ENCODE measurements at regions not wholly inside any gene's neighbourhood (a gene's known extent, or its start where the extent isn't known, plus 50 kb on each side); places are given as distances from the start of the nearest gene placed in this dataset.
"Not testable (repeated sequence)": the region's sequence is repeated elsewhere in the genome, so short reads cannot be mapped to it uniquely, and the experiment has no call there.

DNA sequence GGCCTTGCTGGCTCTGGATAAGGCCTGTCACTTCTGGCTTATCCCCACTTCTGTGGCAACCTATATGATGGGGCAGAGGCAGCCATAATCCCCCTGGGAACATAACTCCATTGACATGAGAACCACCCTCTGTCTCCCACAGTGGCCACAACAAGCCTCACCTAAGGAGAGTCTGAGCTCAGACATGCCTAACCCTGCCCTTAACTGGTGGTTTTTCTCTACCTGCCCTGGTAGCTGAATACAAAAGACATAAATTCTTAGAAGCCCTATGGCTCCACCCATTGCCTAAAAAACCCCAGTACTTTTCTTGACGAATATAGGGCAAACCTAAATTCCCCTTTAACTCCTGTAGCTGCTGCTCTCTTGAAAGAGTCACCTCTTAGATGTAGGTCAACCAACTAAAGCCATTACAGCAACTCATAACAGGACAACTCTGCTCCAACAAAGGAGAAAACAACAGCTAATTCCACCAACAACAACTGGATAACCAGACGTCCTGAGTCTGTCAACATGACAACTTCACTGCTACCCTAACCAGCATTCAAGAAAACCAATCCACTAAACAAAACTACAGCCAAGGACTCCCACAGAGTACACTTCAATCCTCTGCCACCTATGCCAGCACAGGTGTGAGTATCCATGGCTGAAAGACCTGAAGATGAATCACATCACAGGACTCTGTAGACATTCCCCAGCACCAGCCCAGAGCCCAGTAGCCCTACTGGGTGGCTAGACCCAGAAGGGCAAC lies 427.7 kb downstream of the PRELID2 start:
- Histone ChIP-seq H3K27me3 (ENCODE audit: control insufficient read depth, insufficient read depth, low read length) (no peaks in the 10 kb centered on the region), H3K36me3 (replicated peaks; ENCODE audit: control insufficient read depth, insufficient read depth, low read length) (no peaks in the 10 kb centered on the region), H3K4me3 (ENCODE audit: insufficient read depth, low read depth, low read length) (no peak overlapping the region)
- DNase-seq = no peak

DNA sequence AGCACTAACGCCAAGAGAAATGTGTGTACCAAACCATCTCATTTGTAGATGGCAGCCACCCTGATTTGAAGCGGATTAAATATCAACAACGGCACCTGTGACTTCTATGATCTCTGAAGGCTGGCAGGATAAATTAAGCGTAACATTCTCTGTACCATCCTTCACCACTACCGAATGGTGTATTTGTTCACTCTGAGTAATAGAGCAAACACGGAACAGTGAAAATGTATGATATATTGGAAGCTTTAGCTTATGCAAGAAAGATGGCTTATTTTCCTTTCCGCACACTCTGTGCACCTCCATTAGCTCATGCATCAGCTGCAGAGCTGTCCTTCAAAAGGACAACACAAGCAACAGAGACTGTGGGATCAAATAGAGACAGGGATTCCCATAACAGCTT lies 431.1 kb downstream of the PRELID2 start:
- no peak for DNase-seq
- Histone ChIP-seq H3K27me3 (ENCODE audit: control insufficient read depth, insufficient read depth, low read length) (no peaks in the 10 kb centered on the region), H3K4me3 (ENCODE audit: insufficient read depth, low read depth, low read length) (no peak overlapping the region), H3K36me3 (replicated peaks; ENCODE audit: control insufficient read depth, insufficient read depth, low read length) (no peaks in the 10 kb centered on the region)

DNA sequence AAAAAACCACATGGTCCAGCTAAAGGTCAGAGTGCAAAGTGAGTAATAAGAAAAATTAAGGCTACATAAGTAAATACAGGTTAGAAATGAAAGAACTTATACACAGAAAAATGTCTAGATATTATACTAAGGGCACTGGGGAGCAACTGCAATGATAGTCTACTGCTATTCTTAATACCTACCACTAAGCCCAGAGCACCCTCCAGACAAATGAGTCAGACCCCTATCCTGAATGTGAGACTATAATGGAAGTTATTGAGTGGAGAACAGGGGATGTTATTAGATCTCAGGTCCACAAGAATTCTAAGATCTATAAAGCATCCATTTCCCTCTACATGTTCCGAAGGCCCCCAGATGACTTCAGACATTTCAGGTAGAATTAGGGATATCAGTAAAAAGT lies 438.3 kb downstream of the PRELID2 start:
- H3K36me3 ChIP-seq (replicated peaks; ENCODE audit: control insufficient read depth, insufficient read depth, low read length) = no peaks in the 10 kb centered on the region
- no peak overlapping the region for H3K4me3 ChIP-seq (ENCODE audit: insufficient read depth, low read depth, low read length)
- DNase-seq = no peak
- H3K27me3 ChIP-seq (ENCODE audit: control insufficient read depth, insufficient read depth, low read length) = no peaks in the 10 kb centered on the region

DNA sequence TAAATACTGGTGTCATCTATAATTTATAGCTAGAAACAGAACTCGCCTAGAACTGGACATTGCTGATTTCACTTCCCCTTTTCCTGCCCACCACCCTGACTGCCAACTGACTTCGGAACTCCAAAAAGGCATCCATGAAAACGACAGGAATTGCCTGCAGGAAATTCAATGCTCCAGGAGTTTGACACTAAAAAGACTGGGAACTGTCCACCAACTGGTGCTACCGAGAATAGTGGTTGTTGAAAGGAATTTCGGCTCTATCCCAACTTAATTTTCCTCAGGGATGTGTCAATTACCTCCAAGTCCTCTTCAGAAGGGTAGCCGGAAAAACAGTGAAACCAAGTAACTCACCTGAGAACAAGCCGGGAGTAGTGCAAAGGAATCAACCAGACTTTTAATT lies 440.0 kb downstream of the PRELID2 start:
- not testable (repeated sequence) for H3K4me3 ChIP-seq (ENCODE audit: insufficient read depth, low read depth, low read length); H3K27me3 ChIP-seq (ENCODE audit: control insufficient read depth, insufficient read depth, low read length); H3K36me3 ChIP-seq (replicated peaks; ENCODE audit: control insufficient read depth, insufficient read depth, low read length); DNase-seq

DNA sequence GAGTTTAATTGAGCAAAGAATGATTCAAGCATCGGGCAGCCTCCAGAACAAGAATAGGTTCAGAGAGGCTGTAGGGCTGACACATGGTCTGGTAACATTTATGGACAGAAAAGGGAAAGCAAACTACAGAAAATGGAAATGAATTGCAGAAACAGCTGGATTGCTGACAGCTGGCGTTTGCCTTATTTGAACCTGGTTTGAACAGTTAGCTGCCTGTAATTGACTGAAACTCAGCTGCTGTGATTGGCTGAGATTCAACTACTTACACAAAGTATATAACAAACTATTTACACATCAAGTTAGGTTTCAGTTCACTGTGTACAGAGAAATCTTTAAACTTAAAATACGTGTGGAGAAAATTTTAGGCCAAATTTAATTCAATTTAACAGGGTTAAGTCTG lies 441.7 kb downstream of the PRELID2 start:
- no peak for DNase-seq
- H3K36me3 ChIP-seq (replicated peaks; ENCODE audit: control insufficient read depth, insufficient read depth, low read length) = no peaks in the 10 kb centered on the region
- H3K4me3 ChIP-seq (ENCODE audit: insufficient read depth, low read depth, low read length) = no peak overlapping the region
- H3K27me3 ChIP-seq (ENCODE audit: control insufficient read depth, insufficient read depth, low read length) = no peaks in the 10 kb centered on the region

DNA sequence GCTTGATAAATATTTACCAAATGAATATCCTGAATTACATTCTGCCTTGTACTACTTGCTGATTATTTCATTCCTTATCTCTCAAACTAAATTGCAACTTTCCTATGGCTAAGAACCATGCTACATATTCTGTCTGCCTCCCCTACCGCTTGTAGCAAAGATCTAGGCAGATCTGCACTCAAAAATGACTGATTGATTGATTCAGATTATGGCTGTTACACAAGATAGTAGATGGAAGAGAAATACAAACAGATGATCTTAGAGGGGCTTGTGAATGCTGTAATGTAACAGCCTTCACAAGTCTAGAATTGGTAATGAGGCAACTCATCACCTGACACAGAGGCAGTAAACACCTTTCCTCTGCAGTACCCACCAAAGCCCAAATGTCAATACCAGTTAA lies 446.1 kb downstream of the PRELID2 start:
- Histone ChIP-seq H3K4me3 (ENCODE audit: insufficient read depth, low read depth, low read length) (no peak overlapping the region), H3K27me3 (ENCODE audit: control insufficient read depth, insufficient read depth, low read length) (no peaks in the 10 kb centered on the region), H3K36me3 (replicated peaks; ENCODE audit: control insufficient read depth, insufficient read depth, low read length) (no peaks in the 10 kb centered on the region)
- DNase-seq = no peak

DNA sequence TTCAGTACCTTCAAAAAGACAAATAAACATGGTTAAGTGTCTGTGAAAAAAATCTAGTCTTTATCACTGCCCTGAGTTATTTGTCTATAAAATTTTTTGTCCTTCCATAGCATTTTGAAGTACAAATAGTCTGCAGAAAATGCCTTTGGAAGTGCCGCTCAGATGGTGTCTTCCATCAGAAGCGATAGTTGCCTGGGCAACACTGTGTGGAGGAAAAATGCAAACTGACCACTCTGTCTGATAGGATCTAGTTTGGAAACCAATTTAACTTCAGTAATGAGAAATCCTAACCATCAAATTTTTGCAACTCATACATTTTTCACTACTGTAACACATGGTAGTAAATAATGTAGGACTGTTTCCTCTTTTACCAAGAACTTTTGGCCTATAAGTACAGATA lies 449.9 kb downstream of the PRELID2 start:
- no peaks in the 10 kb centered on the region for H3K36me3 ChIP-seq (replicated peaks; ENCODE audit: control insufficient read depth, insufficient read depth, low read length)
- H3K4me3 ChIP-seq (ENCODE audit: insufficient read depth, low read depth, low read length) = no peak overlapping the region
- no peaks in the 10 kb centered on the region for H3K27me3 ChIP-seq (ENCODE audit: control insufficient read depth, insufficient read depth, low read length)
- no peak for DNase-seq

DNA sequence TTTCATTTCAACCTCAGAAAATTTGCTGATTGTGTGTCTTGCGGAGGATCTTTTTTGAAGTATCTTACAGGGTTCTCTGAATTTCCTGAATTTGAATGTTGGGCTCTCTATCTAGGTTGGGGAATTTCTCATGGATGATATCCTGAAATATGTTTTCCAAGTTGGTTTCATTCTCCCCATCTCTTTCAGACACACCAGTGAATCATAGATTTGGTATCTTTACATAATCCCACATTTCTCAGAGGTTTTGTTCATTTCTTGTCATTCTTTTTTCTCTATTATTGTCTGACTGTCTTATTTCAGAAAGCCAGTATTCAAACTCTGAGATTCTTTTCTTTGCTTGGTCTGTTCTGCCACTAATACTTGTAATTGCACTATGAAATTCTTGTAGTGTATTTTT lies 456.9 kb downstream of the PRELID2 start:
- Histone ChIP-seq H3K4me3 (ENCODE audit: insufficient read depth, low read depth, low read length) (no peak overlapping the region), H3K36me3 (replicated peaks; ENCODE audit: control insufficient read depth, insufficient read depth, low read length) (no peaks in the 10 kb centered on the region), H3K27me3 (ENCODE audit: control insufficient read depth, insufficient read depth, low read length) (no peaks in the 10 kb centered on the region)
- no peak for DNase-seq

DNA sequence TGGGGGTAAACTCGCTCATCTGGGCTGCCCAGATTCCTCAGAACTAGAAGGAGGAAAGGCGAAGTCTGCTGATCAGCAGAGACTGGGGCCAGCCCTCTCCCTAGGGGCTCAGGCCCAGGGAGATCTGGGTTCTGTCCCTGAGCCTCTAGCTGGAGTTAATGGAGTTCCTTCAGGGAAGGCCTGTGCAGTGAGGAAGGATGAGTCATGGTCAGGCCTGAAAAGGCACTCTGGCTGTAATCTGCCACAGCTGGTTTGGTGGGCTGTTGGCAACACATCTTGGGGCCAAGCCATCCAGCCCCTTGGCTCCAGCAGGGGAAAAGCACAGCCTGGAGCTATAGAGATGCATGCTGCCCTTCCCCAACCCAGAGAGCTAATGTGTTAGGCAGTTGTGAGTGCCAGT lies 459.6 kb downstream of the PRELID2 start:
- Histone ChIP-seq H3K4me3 (ENCODE audit: insufficient read depth, low read depth, low read length) (no peak overlapping the region), H3K27me3 (ENCODE audit: control insufficient read depth, insufficient read depth, low read length) (no peaks in the 10 kb centered on the region), H3K36me3 (replicated peaks; ENCODE audit: control insufficient read depth, insufficient read depth, low read length) (no peaks in the 10 kb centered on the region)
- no peak for DNase-seq

DNA sequence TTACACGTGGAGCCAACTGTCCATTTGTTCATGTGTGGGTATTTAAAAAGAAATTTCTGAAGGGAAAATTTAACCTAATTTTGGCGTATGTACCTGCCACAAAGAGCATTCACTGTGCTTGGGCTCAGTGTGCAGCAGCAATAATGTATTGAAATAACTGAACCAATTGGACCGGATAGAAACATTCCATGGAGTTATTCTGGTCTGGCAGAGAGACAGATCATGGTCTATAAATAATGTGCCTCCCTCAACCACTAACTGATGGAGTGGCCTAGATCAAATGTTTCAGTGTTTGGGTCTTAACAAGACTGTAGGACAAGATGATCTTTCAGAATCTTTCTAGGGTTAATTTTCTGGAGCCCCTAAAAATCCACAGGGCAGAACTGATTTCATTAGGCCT lies 469.7 kb downstream of the PRELID2 start:
- DNase-seq = no peak
- no peak overlapping the region for H3K4me3 ChIP-seq (ENCODE audit: insufficient read depth, low read depth, low read length)
- H3K27me3 ChIP-seq (ENCODE audit: control insufficient read depth, insufficient read depth, low read length) = no peaks in the 10 kb centered on the region
- no peaks in the 10 kb centered on the region for H3K36me3 ChIP-seq (replicated peaks; ENCODE audit: control insufficient read depth, insufficient read depth, low read length)

DNA sequence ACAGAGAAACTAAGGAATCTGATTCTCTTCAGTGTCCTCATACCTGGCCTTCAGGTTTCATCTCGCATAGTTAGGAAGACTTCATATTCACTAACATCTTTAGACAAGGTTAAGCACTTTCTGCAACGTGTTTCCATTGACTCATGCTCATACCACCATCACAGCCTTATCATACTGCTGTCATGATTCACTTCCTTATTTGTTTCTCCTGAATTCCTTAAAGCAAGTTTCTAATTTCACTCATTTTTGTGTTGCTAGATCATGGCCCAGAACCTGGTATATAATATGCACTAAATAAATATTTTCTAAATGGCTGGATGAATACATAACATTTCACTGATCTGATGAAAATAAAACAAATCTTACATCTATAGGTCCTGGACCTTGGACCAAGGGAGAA lies 472.9 kb downstream of the PRELID2 start:
- H3K27me3 ChIP-seq (ENCODE audit: control insufficient read depth, insufficient read depth, low read length) = no peaks in the 10 kb centered on the region
- no peak for DNase-seq
- H3K36me3 ChIP-seq (replicated peaks; ENCODE audit: control insufficient read depth, insufficient read depth, low read length) = no peaks in the 10 kb centered on the region
- no peak overlapping the region for H3K4me3 ChIP-seq (ENCODE audit: insufficient read depth, low read depth, low read length)

DNA sequence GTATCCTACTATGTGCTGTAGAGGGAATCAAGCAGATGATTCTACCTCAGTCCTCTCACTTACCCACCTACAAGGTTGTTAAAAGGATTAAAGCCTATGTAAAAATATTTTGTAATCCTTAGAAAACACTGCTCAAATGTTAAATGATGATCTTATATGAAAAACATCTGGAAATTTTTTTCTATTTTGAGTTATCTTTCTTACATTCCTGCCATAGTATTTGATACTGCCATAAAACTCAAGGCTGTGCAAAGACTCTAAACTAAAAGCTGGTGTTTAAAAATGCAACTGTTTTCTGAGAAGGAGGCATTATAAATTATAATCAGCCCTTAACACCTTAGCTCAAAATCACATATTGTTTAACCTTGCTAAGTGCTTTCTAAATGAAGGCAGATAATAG lies 474.2 kb downstream of the PRELID2 start:
- no peaks in the 10 kb centered on the region for H3K27me3 ChIP-seq (ENCODE audit: control insufficient read depth, insufficient read depth, low read length)
- H3K36me3 ChIP-seq (replicated peaks; ENCODE audit: control insufficient read depth, insufficient read depth, low read length) = no peaks in the 10 kb centered on the region
- no peak for DNase-seq
- H3K4me3 ChIP-seq (ENCODE audit: insufficient read depth, low read depth, low read length) = no peak overlapping the region

DNA sequence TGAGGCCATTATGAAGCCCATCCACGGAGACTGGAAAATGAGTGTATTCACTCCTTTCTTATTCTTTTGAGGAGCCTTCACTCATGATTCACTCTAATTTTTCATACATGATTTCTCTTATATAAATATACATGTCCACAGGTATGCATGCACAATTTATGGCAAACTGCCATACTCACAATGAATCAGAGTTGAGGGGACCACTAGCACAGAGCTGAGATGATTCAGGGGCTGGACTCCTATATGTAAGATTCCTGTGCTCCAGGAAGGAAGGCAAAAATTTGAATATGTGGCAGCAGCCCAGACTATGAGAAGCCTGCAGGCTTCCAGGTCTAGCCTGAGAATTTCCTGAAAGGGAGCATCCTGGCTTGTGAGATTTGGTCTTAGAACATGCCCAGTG lies 484.6 kb downstream of the PRELID2 start:
- H3K36me3 ChIP-seq (replicated peaks; ENCODE audit: control insufficient read depth, insufficient read depth, low read length) = no peaks in the 10 kb centered on the region
- no peak for DNase-seq
- no peak overlapping the region for H3K4me3 ChIP-seq (ENCODE audit: insufficient read depth, low read depth, low read length)
- H3K27me3 ChIP-seq (ENCODE audit: control insufficient read depth, insufficient read depth, low read length) = no peaks in the 10 kb centered on the region

DNA sequence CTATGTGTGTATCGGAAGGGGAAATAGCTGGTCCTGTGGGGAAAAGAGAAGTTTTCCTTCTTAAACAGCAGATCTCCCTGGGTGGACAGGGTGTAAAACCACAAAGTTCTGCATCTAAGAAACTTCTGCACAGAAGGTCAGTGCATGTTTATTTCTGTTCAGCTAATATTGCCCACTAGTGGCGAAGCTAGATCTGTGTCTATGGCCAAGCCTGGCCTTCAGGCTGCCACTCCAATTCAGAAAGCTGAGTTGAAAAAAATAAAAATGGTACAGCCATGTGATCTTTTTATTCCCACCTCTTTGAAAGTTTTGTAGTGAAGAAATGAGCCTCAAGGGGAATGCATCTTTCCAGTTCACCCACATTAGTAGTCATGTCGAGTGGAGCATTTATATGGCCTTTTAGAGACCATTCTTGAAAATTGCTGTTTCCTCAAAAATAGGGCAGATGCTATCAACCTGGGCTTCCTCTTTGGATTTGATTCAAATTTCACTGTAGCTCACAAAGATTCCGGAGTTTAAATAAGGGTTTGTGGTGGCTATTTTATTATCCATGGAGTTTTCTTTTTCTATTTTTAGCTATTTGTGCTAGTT lies 488.0 kb downstream of the PRELID2 start:
- Histone ChIP-seq H3K27me3 (ENCODE audit: control insufficient read depth, insufficient read depth, low read length) (no peaks in the 10 kb centered on the region), H3K36me3 (replicated peaks; ENCODE audit: control insufficient read depth, insufficient read depth, low read length) (no peaks in the 10 kb centered on the region), H3K4me3 (ENCODE audit: insufficient read depth, low read depth, low read length) (no peak overlapping the region)
- peak; percentile 5 for DNase-seq

DNA sequence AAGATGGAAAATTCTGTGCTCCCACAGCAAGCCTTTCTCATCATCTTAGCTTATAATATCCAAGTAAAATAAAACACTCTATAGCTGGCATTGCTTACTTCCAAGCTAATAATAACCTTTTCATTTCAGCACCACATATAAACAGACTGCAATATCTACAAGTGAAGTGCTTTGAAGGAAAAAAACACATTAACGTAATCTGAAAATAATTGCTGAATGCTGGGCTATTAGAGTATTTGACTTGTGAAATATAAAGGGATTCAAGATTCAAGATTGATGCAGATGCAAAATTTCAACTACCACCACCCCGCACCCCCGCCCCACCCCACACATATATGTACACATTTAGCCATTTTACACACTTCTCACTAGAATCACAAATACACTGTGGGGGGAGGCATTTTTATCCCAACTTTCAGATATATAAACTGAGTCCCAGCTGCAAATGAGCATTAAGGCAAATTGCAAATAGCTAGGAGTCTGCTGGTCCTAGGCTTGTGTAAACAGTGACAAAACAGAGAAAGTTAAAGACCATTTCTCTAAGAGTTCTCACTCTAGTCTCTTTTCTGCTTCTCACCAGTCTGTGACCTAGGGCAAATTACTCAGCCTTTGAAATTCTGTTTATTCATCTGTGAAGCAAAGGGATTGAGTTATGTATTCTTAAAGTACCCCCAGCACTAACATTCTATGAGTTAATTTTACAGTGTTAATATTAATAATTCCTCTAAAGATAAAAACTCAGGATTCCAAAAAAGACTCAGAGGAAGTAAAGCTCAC lies 489.4 kb downstream of the PRELID2 start:
- DNase-seq = no peak
- Histone ChIP-seq H3K27me3 (ENCODE audit: control insufficient read depth, insufficient read depth, low read length) (no peaks in the 10 kb centered on the region), H3K36me3 (replicated peaks; ENCODE audit: control insufficient read depth, insufficient read depth, low read length) (no peaks in the 10 kb centered on the region), H3K4me3 (ENCODE audit: insufficient read depth, low read depth, low read length) (no peak overlapping the region)
